Central memory CD4-positive, alpha-beta T cell (primary cell): ENCODE measurements at regions not wholly inside any gene's neighbourhood (a gene's known extent, or its start where the extent isn't known, plus 50 kb on each side); places are given as distances from the start of the nearest gene placed in this dataset.
"Not testable (repeated sequence)": the region's sequence is repeated elsewhere in the genome, so short reads cannot be mapped to it uniquely, and the experiment has no call there.

ENCODE experiments used
- DNase-seq: peaks from one replicate; pipeline ENCODE4 v3.0.0; 2022

- DNase-seq, result no peak
These were observed 269.4 kb downstream of the MYCN start for GRCh38 chr2:16209799-16210198.

GRCh38 chr2:16208921-16209320, 268.6 kb downstream of the MYCN start:
- no peak for DNase-seq

- DNase-seq, result no peak
These were observed 268.0 kb downstream of the MYCN start for GRCh38 chr2:16208241-16208797.

DNA sequence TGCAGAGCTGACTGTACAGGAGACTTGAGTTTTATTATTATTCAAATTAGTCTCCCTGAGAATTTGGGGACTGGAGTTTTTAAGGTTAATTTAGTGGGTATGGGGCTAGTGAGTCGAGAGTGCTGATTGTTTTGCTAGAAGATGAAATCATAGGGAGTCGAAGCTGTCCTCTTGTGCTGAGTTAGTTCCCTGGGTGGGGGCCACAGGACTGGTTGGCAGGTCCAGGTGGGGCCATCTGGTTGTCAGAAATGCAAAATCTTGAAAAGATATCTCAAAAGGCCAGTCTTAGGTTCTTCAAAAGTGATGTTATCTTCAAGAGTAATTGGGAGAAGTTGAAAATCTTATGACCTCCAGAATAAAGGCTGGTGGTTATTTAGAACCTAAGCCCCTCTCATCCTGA, 267.3 kb downstream of the MYCN start:
- DNase-seq, result no peak

DNA sequence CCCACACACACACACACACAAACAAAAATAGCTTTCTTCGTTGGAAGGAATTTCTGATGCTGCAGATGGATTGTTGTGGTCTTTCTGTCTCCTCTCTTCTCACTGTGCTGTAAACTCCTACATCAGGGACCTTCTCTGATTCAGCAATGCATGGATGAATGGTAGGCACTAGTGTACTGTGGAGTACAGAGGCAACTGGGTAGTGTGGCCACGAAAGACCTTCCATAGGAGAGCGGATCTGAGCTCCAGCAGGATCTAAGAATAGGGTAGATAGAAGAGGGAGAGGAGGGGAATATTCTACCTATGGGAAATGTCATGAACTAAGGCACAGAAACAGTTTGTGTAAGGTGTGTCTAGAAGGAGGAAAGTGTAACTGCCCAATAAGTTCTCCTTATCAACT, 266.8 kb downstream of the MYCN start:
- DNase-seq, result no peak

- no peak for DNase-seq
These were observed 266.0 kb downstream of the MYCN start for GRCh38 chr2:16206191-16206944.

DNA sequence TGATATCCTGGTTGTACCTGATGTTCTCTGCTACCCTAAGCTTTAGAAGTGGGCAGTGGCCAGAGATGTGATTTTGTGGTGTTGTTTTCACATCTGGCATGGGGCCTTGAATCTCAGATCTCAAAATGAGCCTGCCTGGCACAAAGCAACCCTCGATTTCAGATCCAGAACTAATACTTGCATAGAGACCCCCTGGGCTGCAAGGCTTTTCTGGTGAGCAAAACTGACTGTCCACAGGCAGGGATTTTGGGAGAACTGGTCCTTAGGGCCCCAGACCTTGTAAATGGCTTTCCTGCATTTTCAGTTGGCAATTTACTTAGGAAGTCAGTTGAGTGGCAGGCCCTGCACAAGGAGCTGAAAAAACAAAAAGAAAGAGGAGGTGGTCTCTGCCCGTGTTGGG, 265.3 kb downstream of the MYCN start:
- DNase-seq, result no peak

DNA sequence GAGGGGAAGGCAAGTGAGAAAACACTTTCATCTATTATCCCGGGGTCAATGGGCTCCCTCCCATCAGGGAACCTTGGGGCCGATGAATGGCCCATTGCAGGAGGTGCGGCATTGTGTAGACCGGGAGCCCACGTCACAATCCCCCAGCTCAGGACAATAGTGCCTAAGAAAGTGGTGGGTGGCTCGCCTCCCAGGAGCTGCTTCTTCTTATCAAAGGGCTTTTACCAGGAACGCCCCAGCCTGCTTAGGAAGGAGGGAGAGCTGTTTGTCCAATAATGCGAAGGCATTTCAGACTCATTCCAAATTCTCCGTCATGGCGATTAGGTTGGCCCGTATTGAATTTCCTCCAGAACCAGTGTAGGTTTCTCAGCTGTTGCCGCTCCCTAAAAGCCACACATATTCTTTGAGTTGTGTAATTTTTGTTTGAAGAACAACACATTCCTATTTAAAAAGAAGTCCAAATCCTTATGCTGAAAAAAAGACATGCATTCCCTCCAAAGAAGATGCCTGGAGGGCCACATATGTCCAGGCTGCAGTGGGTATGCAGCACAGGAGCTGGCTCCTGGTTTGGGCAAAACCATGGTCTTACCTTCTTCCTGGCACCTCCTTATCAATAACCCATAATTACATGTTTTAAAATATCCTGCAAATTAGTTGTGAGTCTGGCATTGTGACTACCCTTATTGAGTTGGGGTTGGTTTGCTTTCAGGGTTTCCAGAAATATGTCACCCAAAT, 264.7 kb downstream of the MYCN start:
- no peak for DNase-seq

GRCh38 chr2:16204251-16204650, 263.9 kb downstream of the MYCN start:
- DNase-seq, result no peak

- no peak for DNase-seq
These were observed 263.3 kb downstream of the MYCN start for GRCh38 chr2:16203691-16204090.

GRCh38 chr2:16203069-16203468, 262.7 kb downstream of the MYCN start:
- DNase-seq, result no peak

DNA sequence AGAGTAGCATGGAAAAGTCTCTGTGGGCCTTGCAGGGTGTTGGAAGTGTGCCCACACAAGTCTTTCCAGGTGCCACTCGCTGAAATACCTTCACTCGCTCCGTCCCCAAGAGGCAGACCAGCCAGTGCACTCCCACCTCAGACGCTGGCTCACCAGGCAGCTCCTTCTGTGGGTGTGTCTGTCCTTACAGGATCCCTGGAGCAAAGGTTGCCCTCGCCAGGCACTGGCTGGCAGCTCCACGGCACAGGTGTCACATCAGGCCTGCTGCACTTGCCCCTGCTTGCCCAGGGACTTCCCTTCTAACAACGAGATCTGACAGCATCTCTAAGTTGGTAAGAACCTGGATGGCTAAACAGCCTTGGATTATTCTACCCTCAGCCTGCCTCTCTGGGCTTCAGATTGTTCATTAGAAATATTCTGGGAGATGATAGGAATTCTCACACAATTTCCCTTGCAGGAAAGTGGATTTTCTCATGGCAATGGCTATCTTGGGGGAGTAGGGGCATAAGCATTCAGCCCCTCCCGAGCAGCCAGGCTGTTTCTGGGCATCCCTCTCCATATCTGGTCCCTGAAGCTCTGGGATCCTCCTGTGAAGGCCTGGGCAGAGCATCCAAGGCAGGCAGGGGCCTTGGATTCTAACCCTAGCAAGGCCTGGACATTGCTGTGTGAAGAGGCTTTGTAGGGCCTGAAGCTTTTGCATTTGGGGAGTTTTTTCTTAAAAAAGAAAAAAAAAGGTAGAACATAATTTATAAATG, 262.1 kb downstream of the MYCN start:
- DNase-seq, result no peak

GRCh38 chr2:16201848-16202247, 261.5 kb downstream of the MYCN start:
- no peak for DNase-seq

- no peak for DNase-seq
These were observed 260.3 kb downstream of the MYCN start for GRCh38 chr2:16200554-16201193.

DNA sequence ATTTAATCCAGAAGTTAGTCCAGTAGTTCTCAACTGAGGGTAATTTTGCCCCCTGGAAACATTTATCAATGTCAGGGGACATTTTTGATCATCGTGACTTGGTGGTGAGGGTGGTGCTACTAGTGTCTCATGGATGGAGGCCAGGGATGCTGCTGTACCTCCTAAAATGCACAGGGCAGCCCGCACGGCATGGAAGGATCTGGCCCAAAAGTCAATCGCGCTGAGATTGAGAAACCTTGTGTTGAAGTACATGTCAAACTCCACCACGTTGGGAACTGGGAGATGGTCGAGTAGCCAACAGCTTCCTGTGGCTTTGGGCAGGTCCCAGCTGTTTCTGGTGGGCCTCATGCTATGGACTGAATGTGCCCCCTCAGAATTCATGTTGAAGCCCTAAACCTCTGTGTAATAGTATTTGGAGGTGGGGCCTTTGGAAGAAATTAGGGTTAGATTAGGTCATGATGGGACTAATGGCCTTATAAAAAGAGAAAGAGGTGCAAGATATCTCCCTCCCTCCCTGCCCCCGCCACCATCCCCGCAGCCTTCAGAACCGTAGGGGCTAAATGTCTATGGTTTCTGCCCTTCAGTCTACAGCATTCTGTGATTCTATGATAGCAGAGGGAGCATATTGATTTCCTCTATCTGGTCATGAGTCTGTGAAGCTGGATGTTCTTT, 259.7 kb downstream of the MYCN start:
- no peak for DNase-seq

- DNase-seq, result not testable (repeated sequence)
These were observed 258.9 kb downstream of the MYCN start for GRCh38 chr2:16199241-16199640.

DNA sequence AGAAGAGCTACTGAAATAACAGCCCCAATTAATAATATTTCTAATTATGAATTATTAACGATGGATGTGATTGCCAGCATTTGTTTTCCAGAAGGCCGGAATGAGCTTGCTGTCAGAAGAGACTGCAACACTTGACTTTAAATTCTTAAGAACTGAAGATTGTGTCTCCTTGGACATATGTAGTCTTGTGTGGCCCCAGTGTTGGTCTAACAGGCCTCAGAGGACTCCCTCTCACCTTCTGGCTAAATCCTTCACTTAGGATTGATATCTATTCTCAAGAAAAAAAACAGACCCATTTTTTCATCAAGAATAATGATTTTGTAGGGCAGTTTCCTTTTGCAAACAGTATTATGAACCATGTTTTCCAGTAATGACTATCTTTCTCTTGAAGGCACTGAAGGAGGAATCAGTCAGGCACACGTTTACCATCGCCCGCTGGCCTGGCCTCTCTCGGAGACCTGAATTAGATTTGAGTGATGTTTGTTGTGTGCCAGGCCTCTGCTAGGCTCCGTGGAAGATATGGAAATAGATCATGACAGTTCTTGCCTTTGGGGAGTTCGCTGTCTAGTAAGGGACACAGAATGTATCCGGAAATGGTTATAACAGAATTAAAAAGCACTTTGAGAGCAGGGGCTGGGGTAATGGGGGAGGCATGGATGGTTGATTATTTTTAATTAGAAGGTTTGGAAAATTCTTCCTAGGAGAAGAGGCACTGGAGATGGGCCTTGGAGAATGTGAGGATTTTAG, 258.0 kb downstream of the MYCN start:
- no peak for DNase-seq

GRCh38 chr2:16197504-16198147, 257.3 kb downstream of the MYCN start:
- DNase-seq, result no peak

- no peak for DNase-seq
These were observed 256.5 kb downstream of the MYCN start for GRCh38 chr2:16196687-16197503.

DNA sequence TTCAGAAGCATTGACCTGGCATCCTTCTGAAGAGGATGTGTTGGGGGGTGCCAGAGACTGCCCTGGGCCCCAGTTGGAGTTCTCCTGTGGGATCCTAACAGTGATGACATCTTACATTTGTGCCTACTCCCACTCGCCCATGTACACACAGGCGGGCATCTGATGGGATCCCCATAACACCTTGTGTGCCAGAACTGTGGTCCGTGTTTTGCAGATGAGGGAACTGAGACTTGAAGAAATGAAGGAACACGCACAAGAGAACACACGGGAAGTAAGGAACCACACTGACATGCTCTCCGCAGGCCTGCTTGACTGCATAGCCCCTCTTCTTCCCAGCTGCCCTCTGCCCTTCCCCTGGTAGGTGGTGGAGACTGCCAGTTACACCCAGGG, 255.3 kb downstream of the MYCN start:
- DNase-seq, result no peak
